ENCODE measurements at regions not wholly inside any gene's neighbourhood (a gene's known extent, or its start where the extent isn't known, plus 50 kb on each side); places are given as distances from the start of the nearest gene placed in this dataset.

- H2AK5ac ChIP-seq (ENCODE audit: insufficient read length, low read length) = no peak overlapping the region
- H3K23ac ChIP-seq (ENCODE audit: insufficient read length, low read depth, low read length) = no peak overlapping the region
- H4K91ac ChIP-seq (ENCODE audit: insufficient read length, low read depth, low read length) = no peak overlapping the region
- H3K9me3 ChIP-seq (ENCODE audit: control insufficient read depth, low read depth, low read length) = no peaks in the 10 kb centered on the region
- no peak overlapping the region for H3K56ac ChIP-seq (ENCODE audit: insufficient read length, low read depth, low read length)
- H2BK20ac ChIP-seq (ENCODE audit: low read depth, low read length, poor library complexity, severe bottlenecking) = no peak overlapping the region
- H3K27ac Mint-ChIP-seq = no peak overlapping the region
- no peak for DNase-seq
- H4K20me1 ChIP-seq (ENCODE audit: control insufficient read depth, insufficient read depth, insufficient read length) = no peaks in the 10 kb centered on the region
- H3K27ac ChIP-seq (ENCODE audit: insufficient read length, low read depth, low read length) = no peak overlapping the region
- H2BK120ac ChIP-seq (ENCODE audit: low read depth, low read length, poor library complexity, severe bottlenecking) = no peak overlapping the region
- no peak overlapping the region for H3K14ac ChIP-seq (ENCODE audit: insufficient read depth, low read length)
- H3K4me1 ChIP-seq (ENCODE audit: insufficient read depth, low read length) = no peaks in the 10 kb centered on the region
- peaks cover 0 to 3% of the 10 kb centered on the region in 2 experiments; a peak in 1 of 4 replicates for H3K4me1 Mint-ChIP-seq
- no peak overlapping the region for H2BK12ac ChIP-seq (ENCODE audit: insufficient read length, low read depth, low read length)
- H2BK15ac ChIP-seq (ENCODE audit: low read depth, low read length) = no peak overlapping the region
- peak; percentile 65 for TF ChIP-seq CTCF (conservative IDR thresholded peaks at IDR 0.05)
- no peaks in the 10 kb centered on the region for H3K79me1 ChIP-seq (ENCODE audit: insufficient read depth, low read depth, low read length, poor library complexity, severe bottlenecking)
- no peak overlapping the region for H3T11ph ChIP-seq (ENCODE audit: low read length)
- H2AFZ ChIP-seq (ENCODE audit: low read length) = no peak overlapping the region
- H2BK5ac ChIP-seq (ENCODE audit: insufficient read length, low read length) = no peak overlapping the region
- H3K27me3 Mint-ChIP-seq (ENCODE audit: low read depth) = no peaks in the 10 kb centered on the region
- no peak overlapping the region for H3K4me2 ChIP-seq (ENCODE audit: insufficient read depth, insufficient read length, low read length)
- no peaks in the 10 kb centered on the region for H3K23me2 ChIP-seq (ENCODE audit: insufficient read length, low read depth, low read length, poor library complexity, severe bottlenecking)
- H3K4me3 Mint-ChIP-seq = no peak overlapping the region
- no peak overlapping the region for H3K18ac ChIP-seq (ENCODE audit: insufficient read length, low read depth, low read length)
- peaks cover 3% of the 10 kb centered on the region in 2 experiments; a peak in 3 of 5 replicates for H3K9me3 Mint-ChIP-seq
- no peaks in the 10 kb centered on the region for H3K27me3 ChIP-seq (ENCODE audit: insufficient read depth, low read length)
- no peaks in the 10 kb centered on the region for H3K79me2 ChIP-seq (ENCODE audit: insufficient read depth, low read length)
- no peak overlapping the region for H3K9ac ChIP-seq (ENCODE audit: extremely low read depth, insufficient read length, low read length)
- H3K36me3 Mint-ChIP-seq (ENCODE audit: insufficient read depth in 1 of 3, low read depth in 3 of 3) = no peaks in the 10 kb centered on the region; a peak in 2 of 7 replicates
- no peak overlapping the region for H3K4ac ChIP-seq (ENCODE audit: low read depth, low read length)
- H4K5ac ChIP-seq (ENCODE audit: insufficient read length, low read depth, low read length) = no peak overlapping the region
- no peak overlapping the region for H4K8ac ChIP-seq (replicated peaks; ENCODE audit: insufficient read length, low read depth, low read length)
Observed at GRCh38 chr13:99033814-99034213, 56.0 kb upstream of the DOCK9 start.
